Inflammatory macrophage treated with lipopolysaccharide for 4 hours (primary cell): ENCODE measurements at regions not wholly inside any gene's neighbourhood (a gene's known extent, or its start where the extent isn't known, plus 50 kb on each side); places are given as distances from the start of the nearest gene placed in this dataset.
"Not testable (repeated sequence)": the region's sequence is repeated elsewhere in the genome, so short reads cannot be mapped to it uniquely, and the experiment has no call there.

Experiments
- DNase-seq: peaks from one replicate; pipeline ENCODE4 v3.0.0-alpha.2; 2020

- DNase-seq, result no peak
These were observed 80.8 kb downstream of the C21orf91 start for GRCh38 chr21:17738176-17738953.

DNA sequence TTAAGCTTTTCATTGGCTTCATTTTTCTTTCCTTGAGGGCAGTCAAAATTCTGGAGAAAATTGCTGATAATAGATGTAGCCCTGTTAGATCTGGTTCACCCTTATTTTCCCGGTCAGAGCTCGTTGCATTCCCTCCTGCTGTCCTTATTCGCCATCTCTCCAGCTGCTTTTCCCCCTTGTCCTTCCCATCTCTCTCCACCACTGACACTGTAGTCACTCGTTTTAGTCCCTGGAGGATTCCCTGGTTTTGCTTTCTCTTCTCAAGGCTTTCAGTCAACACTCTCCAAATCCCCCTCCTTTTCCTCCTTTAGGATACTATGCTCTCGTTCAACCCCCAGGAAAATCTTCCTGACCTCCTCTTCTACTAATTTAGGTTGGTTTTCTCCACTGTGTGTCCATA, 83.1 kb downstream of the C21orf91 start:
- DNase-seq, result no peak

DNA sequence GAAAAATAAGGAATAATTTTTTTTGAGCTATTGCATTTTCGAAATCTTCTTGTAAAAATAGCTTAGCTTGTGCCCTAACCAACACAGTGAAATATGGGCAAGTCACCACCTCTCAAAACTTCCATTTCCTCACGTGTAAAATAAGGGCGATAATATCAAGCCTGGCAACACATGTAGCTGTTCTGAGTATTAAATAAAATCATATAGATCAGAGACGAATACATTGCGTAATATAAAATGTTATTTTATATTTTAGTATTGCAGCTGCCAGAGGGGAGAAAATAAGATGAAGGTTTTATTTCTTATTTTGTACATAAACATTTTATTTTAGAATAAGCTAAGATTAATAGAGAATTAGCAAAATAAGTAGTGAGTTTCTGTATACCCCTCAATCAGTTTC, 85.9 kb downstream of the C21orf91 start:
- no peak for DNase-seq

GRCh38 chr21:17732306-17732705, 86.8 kb downstream of the C21orf91 start:
- DNase-seq, result no peak

GRCh38 chr21:17731554-17731953, 87.6 kb downstream of the C21orf91 start:
- no peak for DNase-seq

GRCh38 chr21:17730782-17731181, 88.4 kb downstream of the C21orf91 start:
- peak; percentile 90 for DNase-seq

GRCh38 chr21:17729455-17729854, 89.7 kb downstream of the C21orf91 start:
- no peak for DNase-seq

GRCh38 chr21:17727361-17727760, 91.8 kb downstream of the C21orf91 start:
- DNase-seq, result no peak

GRCh38 chr21:17726047-17726829, 92.9 kb downstream of the C21orf91 start:
- DNase-seq, result peak; percentile 19

GRCh38 chr21:17725339-17725738, 93.8 kb downstream of the C21orf91 start:
- DNase-seq, result no peak

DNA sequence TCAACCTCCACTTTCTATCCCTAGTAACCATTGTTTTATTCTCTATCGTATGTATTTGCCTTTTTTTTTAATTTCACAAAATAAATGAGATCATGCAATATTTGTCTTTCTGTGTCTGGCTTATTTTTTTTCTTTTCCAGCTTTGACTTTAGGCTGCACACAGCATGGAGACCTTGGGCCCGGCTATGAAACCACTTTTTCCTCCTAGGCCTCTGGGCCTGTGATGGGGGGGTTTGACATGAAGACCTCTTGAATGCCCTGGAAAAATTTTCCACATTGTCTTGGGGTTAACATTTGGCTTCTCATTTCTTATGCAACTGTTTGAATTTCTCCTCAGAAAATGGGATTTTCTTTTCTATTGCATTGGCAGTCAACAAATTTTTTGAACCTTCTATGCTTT, 100.2 kb upstream of the BTG3 start:
- DNase-seq, result no peak

DNA sequence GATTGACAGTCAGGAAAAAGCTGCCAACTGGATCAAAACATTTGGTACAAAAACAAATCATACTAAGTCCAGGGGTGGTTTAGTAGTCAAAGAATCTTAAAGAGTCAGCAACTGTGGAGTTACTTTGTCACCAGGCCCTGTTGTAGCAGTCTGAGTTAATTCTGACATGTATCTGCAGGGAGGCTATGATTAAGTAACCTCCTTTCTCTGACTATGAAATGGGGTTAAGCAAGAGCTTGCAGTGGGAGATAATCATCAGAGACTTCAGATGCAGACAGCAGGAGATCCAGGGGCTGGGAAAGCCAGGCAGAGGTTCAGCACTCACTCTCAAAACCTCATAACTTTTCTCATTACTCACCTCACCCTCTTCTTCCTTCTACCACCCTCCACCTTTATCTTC, 99.2 kb upstream of the BTG3 start:
- DNase-seq, result peak; percentile 50

DNA sequence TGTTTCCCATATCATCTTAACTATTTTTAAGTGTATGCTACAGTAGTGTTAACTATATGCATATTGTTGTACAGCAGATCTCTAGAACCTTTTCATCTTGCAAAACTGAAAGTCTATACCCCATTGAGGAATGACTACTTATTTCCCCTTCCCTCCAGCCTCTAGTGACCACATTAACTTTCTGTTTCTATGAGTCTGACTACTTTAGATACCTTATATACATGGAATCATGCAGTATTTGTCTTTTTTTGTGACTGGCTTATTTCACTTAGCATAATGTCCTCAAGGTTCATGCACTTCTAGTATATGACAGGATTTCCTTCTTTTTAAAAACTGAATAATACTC, 96.5 kb upstream of the BTG3 start:
- peak; percentile 63 for DNase-seq

GRCh38 chr21:17708522-17709265, 96.0 kb upstream of the BTG3 start:
- DNase-seq, result no peak

- no peak for DNase-seq
These were observed 87.0 kb upstream of the BTG3 start for GRCh38 chr21:17699524-17700189.

- DNase-seq, result no peak
These were observed 84.8 kb upstream of the BTG3 start for GRCh38 chr21:17697473-17697872.

GRCh38 chr21:17694416-17694815, 81.7 kb upstream of the BTG3 start:
- DNase-seq, result not testable (repeated sequence)

DNA sequence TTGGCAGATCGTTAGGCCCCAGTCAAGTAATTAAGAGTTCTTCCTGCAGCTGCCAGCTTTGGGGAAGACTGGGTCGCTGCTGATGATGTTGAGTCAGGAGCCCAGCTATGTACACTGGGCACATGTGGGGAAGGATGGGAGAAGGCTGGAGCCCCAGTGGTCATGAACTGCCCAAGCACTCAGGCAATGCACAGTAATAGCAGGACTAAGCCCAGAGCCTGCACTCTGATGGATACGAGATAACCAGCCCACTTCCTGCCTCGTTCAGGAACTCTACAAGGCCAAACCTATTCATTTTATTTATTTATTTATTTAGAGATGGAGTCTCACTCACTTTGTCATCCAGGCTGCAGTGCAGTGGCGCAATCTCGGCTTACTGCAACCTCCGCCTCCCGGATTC, 81.1 kb upstream of the BTG3 start:
- DNase-seq, result no peak

- DNase-seq, result no peak
These were observed 77.4 kb upstream of the BTG3 start for GRCh38 chr21:17690078-17690494.

DNA sequence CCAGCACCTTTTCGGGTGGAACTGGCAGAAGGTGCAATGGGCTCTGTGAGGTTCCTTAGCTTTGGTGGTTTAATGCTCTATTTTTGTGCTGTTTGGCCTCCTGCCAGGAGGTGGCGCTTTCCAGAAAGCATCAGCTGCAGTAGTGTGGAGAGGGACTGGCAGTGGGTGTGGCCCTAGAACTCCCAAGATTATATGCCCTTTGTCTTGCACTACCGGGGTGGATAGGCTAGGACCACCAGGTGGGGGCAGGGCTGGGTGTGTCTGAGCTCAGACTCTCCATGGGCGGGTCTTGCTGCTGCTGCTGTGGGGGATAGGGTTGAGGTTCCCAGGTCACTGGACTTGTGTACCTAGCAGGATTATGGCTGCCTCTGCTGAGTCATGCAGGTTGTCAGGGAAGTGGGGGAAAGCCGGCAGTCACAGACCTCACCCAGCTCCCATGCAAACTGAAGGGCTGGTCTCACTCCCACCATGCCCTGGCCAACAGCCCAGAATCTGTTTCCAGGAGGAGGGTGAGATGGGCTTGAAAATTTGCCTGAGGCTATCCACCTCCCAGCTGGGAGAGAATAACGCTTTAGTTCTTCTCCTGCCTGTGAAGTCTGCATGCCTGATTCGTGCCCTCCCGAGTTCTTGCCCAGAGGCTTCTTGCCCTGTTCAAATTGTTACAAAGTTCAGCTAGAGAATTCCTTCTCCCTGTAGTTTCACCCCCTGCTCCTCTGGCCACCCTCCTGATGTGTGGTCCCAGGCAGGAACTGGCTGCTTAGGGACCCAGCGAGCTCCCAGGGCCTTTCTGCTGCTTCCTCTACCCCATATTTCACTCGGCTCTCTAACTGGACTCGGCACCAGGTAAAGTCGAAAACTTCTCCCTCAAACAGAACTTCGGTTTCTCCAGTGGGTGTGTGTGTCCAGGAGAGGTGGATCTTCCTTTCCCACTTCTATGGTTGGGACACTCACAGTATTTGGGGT, 76.5 kb upstream of the BTG3 start:
- peak; percentile 6 for DNase-seq

DNA sequence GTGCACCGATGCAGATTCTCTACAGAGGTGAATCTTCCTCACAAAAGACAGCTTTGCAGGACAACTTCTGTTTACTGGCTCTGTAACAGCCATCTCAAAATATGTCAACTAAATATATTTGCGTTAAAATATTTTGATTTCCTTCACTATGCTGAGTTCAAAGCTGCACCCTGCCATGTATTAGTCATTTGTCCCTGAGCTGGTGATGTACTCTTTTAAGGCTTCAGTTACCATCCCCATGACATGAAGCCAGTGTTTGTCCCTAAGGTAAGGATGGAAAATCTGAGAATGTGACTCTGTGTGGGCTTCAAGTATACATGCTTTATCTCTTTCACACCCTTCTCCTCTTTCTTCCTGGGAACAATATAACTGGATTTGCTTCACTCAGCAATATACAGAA, 70.2 kb upstream of the BTG3 start:
- no peak for DNase-seq
